ENCODE measurements at regions not wholly inside any gene's neighbourhood (a gene's known extent, or its start where the extent isn't known, plus 50 kb on each side); places are given as distances from the start of the nearest gene placed in this dataset.

- TF ChIP-seq CTCF (IDR thresholded peaks at IDR 0.05; ENCODE audit: poor library complexity) (no peak), EZH2phosphoT487 (IDR thresholded peaks at IDR 0.05; ENCODE audit: low read depth, severe bottlenecking, unreplicated experiment) (no peak)
Observed at GRCh38 chrX:104420907-104421306, 145.1 kb upstream of the IL1RAPL2 start.

Data from hepatocyte (in vitro differentiated cells).